ENCODE measurements at regions not wholly inside any gene's neighbourhood (a gene's known extent, or its start where the extent isn't known, plus 50 kb on each side); places are given as distances from the start of the nearest gene placed in this dataset.

GRCh38 chr9:89765211-89765946, 160.6 kb downstream of the GADD45G start (continued):
- no peak for TF ChIP-seq SMC3 (IDR thresholded peaks at IDR 0.05; ENCODE audit: low read depth, low read length)
- TF ChIP-seq FOXM1 (IDR thresholded peaks at IDR 0.05; ENCODE audit: low read depth), result no peak
- TF ChIP-seq YY1 (IDR thresholded peaks at IDR 0.05; ENCODE audit: low read depth), result no peak
- TF ChIP-seq ELF1 (IDR thresholded peaks at IDR 0.05), result no peak
- TF ChIP-seq EP300 (IDR thresholded peaks at IDR 0.05; ENCODE audit: borderline replicate concordance in 1 of 2, low read depth in 1 of 2, low read length in 1 of 2), result no peak

- H3K4me1 ChIP-seq (ENCODE audit: control insufficient read depth in 1 of 2, insufficient read depth in 2 of 2, low read depth in 1 of 2, low read length in 1 of 2), result peaks cover 0 to 19% of the 10 kb centered on the region in 2 experiments; a peak in 1 of 4 replicates
- no peaks in the 10 kb centered on the region for H3K36me3 ChIP-seq (replicated peaks in 1 of 2; ENCODE audit: control insufficient read depth in 1 of 2, insufficient read depth in 2 of 2, low read length in 1 of 2)
- DNase-seq, result no peak
- H3K27ac ChIP-seq (ENCODE audit: low read depth in 2 of 2, low read length in 1 of 2), result no peak overlapping the region
- no peaks in the 10 kb centered on the region for H3K27me3 ChIP-seq (ENCODE audit: insufficient read depth)
- H3K9ac ChIP-seq, result no peak overlapping the region
- no peaks in the 10 kb centered on the region for H4K20me1 ChIP-seq (ENCODE audit: insufficient read depth)
- CTCF ChIA-PET, result no interaction called here
- H3F3A ChIP-seq (replicated peaks; ENCODE audit: insufficient read depth), result no peaks in the 10 kb centered on the region
- POLR2A ChIA-PET, result no interaction called here
- no peak overlapping the region for H2AFZ ChIP-seq (ENCODE audit: low read depth)
- no peaks in the 10 kb centered on the region for H3K9me2 ChIP-seq
- no peaks in the 10 kb centered on the region for H3K79me2 ChIP-seq (ENCODE audit: insufficient read depth)
- no peak overlapping the region for H3K4me3 ChIP-seq (ENCODE audit: low read depth in 2 of 2, low read length in 1 of 2)
- TF ChIP-seq GABPA (IDR thresholded peaks at IDR 0.05; ENCODE audit: low read depth), result no peak
- no peak for TF ChIP-seq TEAD4 (IDR thresholded peaks at IDR 0.05; ENCODE audit: borderline replicate concordance, insufficient read depth)
- TF ChIP-seq SIN3A (IDR thresholded peaks at IDR 0.05; ENCODE audit: borderline replicate concordance, low read depth, low read length), result no peak
- no peak for TF ChIP-seq TCF12 (IDR thresholded peaks at IDR 0.05)
- H3K4me2 ChIP-seq, result no peak overlapping the region
- no peaks in the 10 kb centered on the region for H3K9me3 ChIP-seq
These were observed 162.2 kb downstream of the GADD45G start for GRCh38 chr9:89766991-89767390.

GRCh38 chr9:89768051-89768450, 163.2 kb downstream of the GADD45G start:
- H4K20me1 ChIP-seq (ENCODE audit: insufficient read depth), result no peaks in the 10 kb centered on the region
- H3K9me2 ChIP-seq, result no peaks in the 10 kb centered on the region
- H3K4me3 ChIP-seq (ENCODE audit: low read depth in 2 of 2, low read length in 1 of 2), result no peak overlapping the region
- H3K4me2 ChIP-seq, result no peak overlapping the region
- H3K9me3 ChIP-seq, result no peaks in the 10 kb centered on the region
- H3K36me3 ChIP-seq (replicated peaks in 1 of 2; ENCODE audit: control insufficient read depth in 1 of 2, insufficient read depth in 2 of 2, low read length in 1 of 2), result no peaks in the 10 kb centered on the region
- POLR2A ChIA-PET, result no interaction called here
- CTCF ChIA-PET, result no interaction called here
- H3K27ac ChIP-seq (ENCODE audit: low read depth in 2 of 2, low read length in 1 of 2), result no peak overlapping the region
- peaks cover 0 to 19% of the 10 kb centered on the region in 2 experiments; a peak in 1 of 4 replicates for H3K4me1 ChIP-seq (ENCODE audit: control insufficient read depth in 1 of 2, insufficient read depth in 2 of 2, low read depth in 1 of 2, low read length in 1 of 2)
- no peaks in the 10 kb centered on the region for H3F3A ChIP-seq (replicated peaks; ENCODE audit: insufficient read depth)
- TF ChIP-seq TAF1 (IDR thresholded peaks at IDR 0.05; ENCODE audit: borderline replicate concordance, low read depth, low read length) (no peak), TCF12 (IDR thresholded peaks at IDR 0.05) (no peak), MAX (IDR thresholded peaks at IDR 0.05; ENCODE audit: low read depth) (no peak), JUND (IDR thresholded peaks at IDR 0.05) (no peak), IRF3 (IDR thresholded peaks at IDR 0.05; ENCODE audit: low read depth, low read length) (no peak), RXRA (IDR thresholded peaks at IDR 0.05; ENCODE audit: borderline replicate concordance, low read depth) (no peak), GABPA (IDR thresholded peaks at IDR 0.05; ENCODE audit: low read depth) (no peak), FOXJ3 (CRISPR knock-in tag; IDR thresholded peaks at IDR 0.05) (no peak), FOXM1 (IDR thresholded peaks at IDR 0.05; ENCODE audit: low read depth) (no peak), ELF1 (IDR thresholded peaks at IDR 0.05) (no peak)
- TF ChIP-seq, protein P1, sequence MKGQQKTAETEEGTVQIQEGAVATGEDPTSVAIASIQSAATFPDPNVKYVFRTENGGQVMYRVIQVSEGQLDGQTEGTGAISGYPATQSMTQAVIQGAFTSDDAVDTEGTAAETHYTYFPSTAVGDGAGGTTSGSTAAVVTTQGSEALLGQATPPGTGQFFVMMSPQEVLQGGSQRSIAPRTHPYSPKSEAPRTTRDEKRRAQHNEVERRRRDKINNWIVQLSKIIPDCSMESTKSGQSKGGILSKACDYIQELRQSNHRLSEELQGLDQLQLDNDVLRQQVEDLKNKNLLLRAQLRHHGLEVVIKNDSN (IDR thresholded peaks at IDR 0.05; ENCODE audit: borderline replicate concordance, low read depth), result no peak
- 16% methylated on average over 4 of the region's 4 CpGs for WGBS (ENCODE audit: low lambda C conversion rate)
- no peak for DNase-seq
- no peaks in the 10 kb centered on the region for H3K79me2 ChIP-seq (ENCODE audit: insufficient read depth)
- H2AFZ ChIP-seq (ENCODE audit: low read depth), result no peak overlapping the region
- H3K27me3 ChIP-seq (ENCODE audit: insufficient read depth), result no peaks in the 10 kb centered on the region
- H3K9ac ChIP-seq, result no peak overlapping the region

Data from SK-N-SH (cell line).